ENCODE measurements at regions not wholly inside any gene's neighbourhood (a gene's known extent, or its start where the extent isn't known, plus 50 kb on each side); places are given as distances from the start of the nearest gene placed in this dataset.

DNA sequence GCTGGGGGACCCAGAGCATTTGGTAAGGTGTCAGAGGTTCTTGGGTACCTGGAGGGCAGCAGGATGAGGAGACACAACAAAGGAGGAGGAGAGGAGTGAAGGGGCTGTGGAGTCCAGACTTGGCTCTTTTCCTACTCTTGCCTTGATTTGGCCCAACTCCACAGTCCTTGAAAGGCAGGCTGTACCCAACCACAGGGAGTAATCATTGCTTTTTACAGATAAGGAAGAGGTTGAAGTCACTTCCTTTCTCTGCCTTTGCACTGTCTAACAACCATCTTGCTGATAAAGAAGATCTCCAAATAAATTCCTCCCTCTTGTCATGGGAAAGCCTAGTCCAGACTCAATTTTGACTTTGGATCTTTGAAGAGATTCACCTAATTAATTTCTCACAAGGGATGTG lies 226.8 kb upstream of the HMGA2 start:
- intact Hi-C loops (cut with DNase I): no loop called here
- ATAC-seq: no peak
- H3K36me3 ChIP-seq: no peaks in the 10 kb centered on the region
- TF ChIP-seq, protein P1, sequence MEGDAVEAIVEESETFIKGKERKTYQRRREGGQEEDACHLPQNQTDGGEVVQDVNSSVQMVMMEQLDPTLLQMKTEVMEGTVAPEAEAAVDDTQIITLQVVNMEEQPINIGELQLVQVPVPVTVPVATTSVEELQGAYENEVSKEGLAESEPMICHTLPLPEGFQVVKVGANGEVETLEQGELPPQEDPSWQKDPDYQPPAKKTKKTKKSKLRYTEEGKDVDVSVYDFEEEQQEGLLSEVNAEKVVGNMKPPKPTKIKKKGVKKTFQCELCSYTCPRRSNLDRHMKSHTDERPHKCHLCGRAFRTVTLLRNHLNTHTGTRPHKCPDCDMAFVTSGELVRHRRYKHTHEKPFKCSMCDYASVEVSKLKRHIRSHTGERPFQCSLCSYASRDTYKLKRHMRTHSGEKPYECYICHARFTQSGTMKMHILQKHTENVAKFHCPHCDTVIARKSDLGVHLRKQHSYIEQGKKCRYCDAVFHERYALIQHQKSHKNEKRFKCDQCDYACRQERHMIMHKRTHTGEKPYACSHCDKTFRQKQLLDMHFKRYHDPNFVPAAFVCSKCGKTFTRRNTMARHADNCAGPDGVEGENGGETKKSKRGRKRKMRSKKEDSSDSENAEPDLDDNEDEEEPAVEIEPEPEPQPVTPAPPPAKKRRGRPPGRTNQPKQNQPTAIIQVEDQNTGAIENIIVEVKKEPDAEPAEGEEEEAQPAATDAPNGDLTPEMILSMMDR (IDR thresholded peaks at IDR 0.05): no peak
- no peaks in the 10 kb centered on the region for H3K9me3 ChIP-seq
- H3K27ac ChIP-seq: no peak overlapping the region
- H3K4me1 ChIP-seq: peaks cover 0 to 23% (median 5%) of the 10 kb centered on the region in 9 donors
- H3K4me3 ChIP-seq: no peak overlapping the region
- no peak for DNase-seq
- peaks cover 0 to 36% (median 0%) of the 10 kb centered on the region in 7 donors for H3K27me3 ChIP-seq

DNA sequence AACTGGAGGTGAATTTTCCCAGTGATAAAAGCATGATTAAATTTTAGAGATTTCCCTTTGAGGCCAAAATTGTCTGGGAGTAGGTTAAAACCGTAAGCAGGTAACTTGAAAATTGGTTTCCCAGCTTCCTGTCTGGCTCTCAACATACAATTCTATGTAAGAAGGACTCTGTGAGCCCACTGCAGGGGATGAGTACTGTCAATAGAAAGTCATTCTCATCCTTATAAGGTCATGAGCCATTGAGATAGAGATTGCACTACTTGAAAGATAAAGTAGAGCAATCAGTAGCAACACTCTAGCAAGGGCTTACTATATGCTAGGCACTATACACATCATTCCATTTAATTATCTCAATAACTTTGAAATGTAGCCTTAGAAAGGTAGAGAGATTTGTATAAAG lies 225.6 kb upstream of the HMGA2 start:
- intact Hi-C loops (cut with DNase I): no loop called here
- 80 to 89% methylated on average over 1 of the region's 1 CpG for WGBS, 2 donors
- Histone ChIP-seq H3K4me3 (no peak overlapping the region), H3K4me1 (peaks cover 0 to 28% (median 9%) of the 10 kb centered on the region in 9 donors), H3K9me3 (no peaks in the 10 kb centered on the region), H3K27me3 (peaks cover 0 to 36% (median 0%) of the 10 kb centered on the region in 7 donors), H3K27ac (no peak overlapping the region), H3K36me3 (no peaks in the 10 kb centered on the region)
- ATAC-seq (no peak), DNase-seq (no peak)
- TF ChIP-seq, protein P1 (IDR thresholded peaks at IDR 0.05): no peak

DNA sequence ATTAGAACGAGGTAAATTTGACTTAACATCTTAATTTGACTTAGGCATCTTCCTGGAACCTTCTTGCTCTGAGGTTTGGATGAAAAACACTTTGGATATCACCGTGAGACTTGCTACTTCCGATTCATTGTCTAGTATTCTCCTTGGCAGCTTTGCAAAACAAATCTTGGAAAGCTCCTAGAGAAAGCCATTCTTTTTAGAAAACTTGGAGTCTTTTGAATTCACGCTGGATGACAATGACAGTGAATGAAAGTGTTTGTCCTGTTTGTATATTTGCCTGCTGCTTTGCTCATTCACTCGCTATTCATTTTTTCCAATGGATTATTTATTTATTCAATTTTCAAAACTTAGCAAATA lies 222.1 kb upstream of the HMGA2 start:
- H3K36me3 ChIP-seq: no peaks in the 10 kb centered on the region
- intact Hi-C loops (cut with DNase I): loop anchor here in 6 of 10 donors (5.0 to 10.0 kb wide), 7 partner anchors 45 to 485 kb away; no protein-coding TSS in a partner anchor
- H3K27ac ChIP-seq: peak overlapping the region in 1 of 10 donors; percentile 28
- no peak for ATAC-seq
- 28 to 35% methylated on average over 5 of the region's 5 CpGs for WGBS, 2 donors
- H3K27me3 ChIP-seq: peaks cover 0 to 36% (median 0%) of the 10 kb centered on the region in 7 donors
- H3K4me1 ChIP-seq: peaks cover 0 to 32% (median 15%) of the 10 kb centered on the region in 9 donors
- H3K9me3 ChIP-seq: peaks cover 0 to 3% (median 0%) of the 10 kb centered on the region in 11 donors
- TF ChIP-seq, protein P1 (IDR thresholded peaks at IDR 0.05): no peak
- H3K4me3 ChIP-seq: peak overlapping the region in 2 of 10 donors; percentile 26 to 46
- DNase-seq: no peak

DNA sequence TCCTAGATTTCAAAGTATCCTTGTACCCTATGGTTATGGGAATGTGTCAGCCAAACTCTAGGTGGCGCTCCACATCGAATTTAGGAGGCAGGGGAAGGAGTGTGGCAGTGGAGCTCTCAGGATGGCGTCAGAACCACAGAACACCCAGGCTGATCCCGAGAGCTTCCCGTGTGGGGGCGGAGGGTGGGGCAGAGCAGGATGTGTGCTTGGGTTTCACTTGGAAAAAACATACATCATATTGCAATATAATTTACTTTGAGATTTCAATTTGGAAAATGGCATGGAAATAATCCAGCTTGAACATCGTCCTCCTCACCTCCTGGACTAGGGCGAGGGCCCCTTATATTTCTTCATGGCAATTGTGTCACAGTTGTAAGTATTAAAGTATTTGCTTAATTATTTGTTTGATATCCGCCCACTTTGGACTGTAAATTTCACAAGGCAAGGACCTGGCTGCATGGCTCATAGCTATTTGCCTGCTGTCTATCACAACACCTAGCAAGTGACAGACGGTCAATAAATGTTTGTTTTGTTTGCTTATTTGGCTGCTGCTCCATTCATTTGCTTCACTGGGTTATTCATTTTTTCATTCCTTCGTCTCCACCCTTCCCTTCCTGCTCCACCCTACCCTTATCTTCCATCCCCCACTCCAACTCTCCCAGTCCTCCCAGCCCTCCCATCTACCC lies 221.5 kb upstream of the HMGA2 start:
- peaks cover 0 to 33% (median 0%) of the 10 kb centered on the region in 7 donors for H3K27me3 ChIP-seq
- H3K4me3 ChIP-seq: peak overlapping the region in 7 of 10 donors; percentile 2 to 46 (median 26)
- DNase-seq (peak; percentile 53 to 81), ATAC-seq (peak; percentile 94 to 99 (median 96))
- H3K36me3 ChIP-seq: no peaks in the 10 kb centered on the region
- peak overlapping the region in 8 of 10 donors; percentile 17 to 70 (median 54) for H3K27ac ChIP-seq
- peaks cover 0 to 8% (median 5%) of the 10 kb centered on the region in 11 donors for H3K9me3 ChIP-seq
- TF ChIP-seq, protein P1 (IDR thresholded peaks at IDR 0.05): peak; percentile 53 to 85 (median 69)
- peaks cover 0 to 32% (median 15%) of the 10 kb centered on the region in 9 donors for H3K4me1 ChIP-seq
- intact Hi-C loops (cut with DNase I): loop anchor here in 6 of 10 donors (5.0 to 10.0 kb wide), 7 partner anchors 45 to 485 kb away; no protein-coding TSS in a partner anchor
- WGBS, 2 donors: 17 to 22% methylated on average over 11 of the region's 11 CpGs

Measured in heart right ventricle (tissue), 16 donors.